OCI-LY7 (cell line): ENCODE measurements at regions not wholly inside any gene's neighbourhood (a gene's known extent, or its start where the extent isn't known, plus 50 kb on each side); places are given as distances from the start of the nearest gene placed in this dataset.

ENCODE experiments used
- CTCF ChIP-seq: fragments of 200-600 bp; sonication (generic); conservative IDR thresholded peaks from 2 replicates; pipeline ENCODE4 v1.5.1; 2014; ENCODE audit warnings: mild to moderate bottlenecking, antibody characterized with exemption, low read length, moderate library complexity, mixed read lengths
- EZH2phosphoT487 ChIP-seq: fragments of 200-600 bp; sonication (generic); IDR thresholded peaks from 2 replicates; pipeline ENCODE4 v1.6.1; 2018; ENCODE audit warnings: low read depth, borderline replicate concordance, mild to moderate bottlenecking, mixed run types, antibody characterized with exemption, low read length, moderate library complexity, mixed read lengths

DNA sequence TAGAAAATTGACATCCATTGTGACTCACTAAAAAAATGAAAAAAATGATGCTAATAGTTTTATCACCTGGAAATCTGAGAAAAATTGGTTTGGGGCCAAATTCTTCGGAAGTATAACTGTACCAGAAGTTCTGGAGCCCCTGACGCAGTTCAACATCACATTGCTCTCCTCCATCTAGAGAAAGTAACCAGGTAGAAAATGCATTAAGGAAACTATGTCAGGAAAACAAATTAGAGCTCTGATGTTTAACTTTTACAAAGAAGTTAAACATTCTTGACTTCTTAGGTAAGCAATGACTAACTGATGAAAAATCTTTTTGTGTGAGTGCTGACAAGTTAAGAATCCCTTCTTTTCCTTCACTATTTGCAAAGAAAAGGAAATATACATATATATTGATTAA, 61.1 kb upstream of the TMEM196 start:
- TF ChIP-seq CTCF (no peak), EZH2phosphoT487 (no peak)
